ENCODE measurements at regions not wholly inside any gene's neighbourhood (a gene's known extent, or its start where the extent isn't known, plus 50 kb on each side); places are given as distances from the start of the nearest gene placed in this dataset.

GRCh38 chr12:25852792-25853191 is 105.7 kb upstream of the RASSF8 start:
- no peak overlapping the region for H3K4me3 Mint-ChIP-seq
- no peaks in the 10 kb centered on the region for H3K36me3 Mint-ChIP-seq (ENCODE audit: insufficient read depth)
- H3K27ac Mint-ChIP-seq: no peak overlapping the region
- no peak for ATAC-seq (replicated peaks)
- peaks cover 0 to 1% of the 10 kb centered on the region in 2 donors for H3K9me3 Mint-ChIP-seq
- no peaks in the 10 kb centered on the region for H3K4me1 Mint-ChIP-seq (ENCODE audit: low read depth in 2 of 2)
- H3K27me3 Mint-ChIP-seq: peaks cover 0 to 7% of the 10 kb centered on the region in 2 donors
- no peak for DNase-seq

- Mint-ChIP-seq H3K27ac (no peak overlapping the region), H3K9me3 (peaks cover 0 to 1% of the 10 kb centered on the region in 2 donors), H3K4me1 (ENCODE audit: low read depth in 2 of 2) (no peaks in the 10 kb centered on the region), H3K4me3 (no peak overlapping the region), H3K27me3 (peaks cover 0 to 7% of the 10 kb centered on the region in 2 donors), H3K36me3 (ENCODE audit: insufficient read depth) (no peaks in the 10 kb centered on the region)
- ATAC-seq (replicated peaks): no peak
- DNase-seq: no peak
Observed at GRCh38 chr12:25853316-25854095, 105.0 kb upstream of the RASSF8 start.

- Mint-ChIP-seq H3K36me3 (ENCODE audit: insufficient read depth) (no peaks in the 10 kb centered on the region), H3K4me1 (ENCODE audit: low read depth in 2 of 2) (no peaks in the 10 kb centered on the region), H3K9me3 (peaks cover 0 to 3% of the 10 kb centered on the region in 2 donors), H3K27ac (no peak overlapping the region), H3K27me3 (peaks cover 0 to 7% of the 10 kb centered on the region in 2 donors), H3K4me3 (no peak overlapping the region)
- ATAC-seq (replicated peaks) (no peak), DNase-seq (no peak)
Observed at GRCh38 chr12:25854991-25855390, 103.5 kb upstream of the RASSF8 start.

- no peak for ATAC-seq (replicated peaks)
- Mint-ChIP-seq H3K9me3 (peaks cover 0 to 3% of the 10 kb centered on the region in 2 donors), H3K27ac (no peak overlapping the region), H3K27me3 (peaks cover 0 to 7% of the 10 kb centered on the region in 2 donors), H3K4me3 (no peak overlapping the region), H3K36me3 (ENCODE audit: insufficient read depth) (no peaks in the 10 kb centered on the region), H3K4me1 (ENCODE audit: low read depth in 2 of 2) (no peaks in the 10 kb centered on the region)
- DNase-seq: no peak
Observed at GRCh38 chr12:25855716-25856115, 102.8 kb upstream of the RASSF8 start.

GRCh38 chr12:25859976-25860375 is 98.5 kb upstream of the RASSF8 start:
- no peak overlapping the region for H3K4me3 Mint-ChIP-seq
- no peak for DNase-seq
- H3K36me3 Mint-ChIP-seq (ENCODE audit: insufficient read depth): no peaks in the 10 kb centered on the region
- peaks cover 0 to 3% of the 10 kb centered on the region in 2 donors for H3K9me3 Mint-ChIP-seq
- ATAC-seq (replicated peaks): no peak
- H3K4me1 Mint-ChIP-seq (ENCODE audit: low read depth in 2 of 2): no peaks in the 10 kb centered on the region
- H3K27me3 Mint-ChIP-seq: peaks cover 0 to 7% of the 10 kb centered on the region in 2 donors
- no peak overlapping the region for H3K27ac Mint-ChIP-seq

GRCh38 chr12:25861226-25861625 is 97.3 kb upstream of the RASSF8 start:
- Mint-ChIP-seq H3K27me3 (no peaks in the 10 kb centered on the region), H3K4me1 (ENCODE audit: low read depth in 2 of 2) (no peaks in the 10 kb centered on the region), H3K9me3 (peaks cover 0 to 2% of the 10 kb centered on the region in 2 donors), H3K36me3 (ENCODE audit: insufficient read depth) (no peaks in the 10 kb centered on the region), H3K4me3 (no peak overlapping the region), H3K27ac (no peak overlapping the region)
- DNase-seq: no peak
- no peak for ATAC-seq (replicated peaks)

- Mint-ChIP-seq H3K4me1 (ENCODE audit: low read depth in 2 of 2) (no peaks in the 10 kb centered on the region), H3K9me3 (peaks cover 0 to 2% of the 10 kb centered on the region in 2 donors), H3K4me3 (no peak overlapping the region), H3K27me3 (no peaks in the 10 kb centered on the region), H3K27ac (no peak overlapping the region), H3K36me3 (ENCODE audit: insufficient read depth) (no peaks in the 10 kb centered on the region)
- ATAC-seq (replicated peaks) (no peak), DNase-seq (no peak)
Observed at GRCh38 chr12:25864306-25865276, 93.9 kb upstream of the RASSF8 start.

- Mint-ChIP-seq H3K27ac (no peak overlapping the region), H3K4me1 (ENCODE audit: low read depth in 2 of 2) (no peaks in the 10 kb centered on the region), H3K4me3 (no peak overlapping the region), H3K36me3 (ENCODE audit: insufficient read depth) (no peaks in the 10 kb centered on the region), H3K27me3 (no peaks in the 10 kb centered on the region), H3K9me3 (peaks cover 0 to 4% of the 10 kb centered on the region in 2 donors)
- DNase-seq (no peak), ATAC-seq (replicated peaks) (no peak)
Observed at GRCh38 chr12:25866586-25867378, 91.7 kb upstream of the RASSF8 start.

GRCh38 chr12:25868193-25868592 is 90.3 kb upstream of the RASSF8 start:
- Mint-ChIP-seq H3K27me3 (no peaks in the 10 kb centered on the region), H3K9me3 (peaks cover 0 to 4% of the 10 kb centered on the region in 2 donors), H3K36me3 (ENCODE audit: insufficient read depth) (no peaks in the 10 kb centered on the region), H3K4me3 (no peak overlapping the region), H3K4me1 (ENCODE audit: low read depth in 2 of 2) (no peaks in the 10 kb centered on the region), H3K27ac (no peak overlapping the region)
- no peak for DNase-seq
- ATAC-seq (replicated peaks): no peak

- ATAC-seq (replicated peaks) (no peak), DNase-seq (no peak)
- H3K27ac Mint-ChIP-seq: no peak overlapping the region
- H3K36me3 Mint-ChIP-seq (ENCODE audit: insufficient read depth): no peaks in the 10 kb centered on the region
- H3K4me3 Mint-ChIP-seq: no peak overlapping the region
- peaks cover 0 to 5% of the 10 kb centered on the region in 2 donors for H3K9me3 Mint-ChIP-seq
- H3K27me3 Mint-ChIP-seq: no peaks in the 10 kb centered on the region
- no peaks in the 10 kb centered on the region for H3K4me1 Mint-ChIP-seq (ENCODE audit: low read depth in 2 of 2)
Observed at GRCh38 chr12:25872137-25872536, 86.3 kb upstream of the RASSF8 start.

- no peaks in the 10 kb centered on the region for H3K27me3 Mint-ChIP-seq
- ATAC-seq (replicated peaks) (no peak), DNase-seq (no peak)
- H3K4me1 Mint-ChIP-seq (ENCODE audit: low read depth in 2 of 2): no peaks in the 10 kb centered on the region
- H3K4me3 Mint-ChIP-seq: no peak overlapping the region
- no peaks in the 10 kb centered on the region for H3K36me3 Mint-ChIP-seq (ENCODE audit: insufficient read depth)
- H3K27ac Mint-ChIP-seq: no peak overlapping the region
- peaks cover 0 to 5% of the 10 kb centered on the region in 2 donors for H3K9me3 Mint-ChIP-seq
Observed at GRCh38 chr12:25875661-25876060, 82.8 kb upstream of the RASSF8 start.

- Mint-ChIP-seq H3K27me3 (no peaks in the 10 kb centered on the region), H3K27ac (no peak overlapping the region), H3K36me3 (ENCODE audit: insufficient read depth) (no peaks in the 10 kb centered on the region), H3K4me1 (ENCODE audit: low read depth in 2 of 2) (no peaks in the 10 kb centered on the region), H3K4me3 (no peak overlapping the region), H3K9me3 (peaks cover 0 to 3% of the 10 kb centered on the region in 2 donors)
- DNase-seq (no peak), ATAC-seq (replicated peaks) (no peak)
Observed at GRCh38 chr12:25876383-25877045, 82.0 kb upstream of the RASSF8 start.

- no peak for ATAC-seq (replicated peaks)
- Mint-ChIP-seq H3K36me3 (ENCODE audit: insufficient read depth) (no peaks in the 10 kb centered on the region), H3K27me3 (no peaks in the 10 kb centered on the region), H3K4me1 (ENCODE audit: low read depth in 2 of 2) (no peaks in the 10 kb centered on the region), H3K4me3 (no peak overlapping the region), H3K9me3 (peaks cover 0 to 5% of the 10 kb centered on the region in 2 donors), H3K27ac (no peak overlapping the region)
- no peak for DNase-seq
Observed at GRCh38 chr12:25877446-25877845, 81.0 kb upstream of the RASSF8 start.
